ENCODE measurements at regions not wholly inside any gene's neighbourhood (a gene's known extent, or its start where the extent isn't known, plus 50 kb on each side); places are given as distances from the start of the nearest gene placed in this dataset.
A peak's percentile ranks its signal among the peaks of the same experiment; 100 is the strongest.

DNA sequence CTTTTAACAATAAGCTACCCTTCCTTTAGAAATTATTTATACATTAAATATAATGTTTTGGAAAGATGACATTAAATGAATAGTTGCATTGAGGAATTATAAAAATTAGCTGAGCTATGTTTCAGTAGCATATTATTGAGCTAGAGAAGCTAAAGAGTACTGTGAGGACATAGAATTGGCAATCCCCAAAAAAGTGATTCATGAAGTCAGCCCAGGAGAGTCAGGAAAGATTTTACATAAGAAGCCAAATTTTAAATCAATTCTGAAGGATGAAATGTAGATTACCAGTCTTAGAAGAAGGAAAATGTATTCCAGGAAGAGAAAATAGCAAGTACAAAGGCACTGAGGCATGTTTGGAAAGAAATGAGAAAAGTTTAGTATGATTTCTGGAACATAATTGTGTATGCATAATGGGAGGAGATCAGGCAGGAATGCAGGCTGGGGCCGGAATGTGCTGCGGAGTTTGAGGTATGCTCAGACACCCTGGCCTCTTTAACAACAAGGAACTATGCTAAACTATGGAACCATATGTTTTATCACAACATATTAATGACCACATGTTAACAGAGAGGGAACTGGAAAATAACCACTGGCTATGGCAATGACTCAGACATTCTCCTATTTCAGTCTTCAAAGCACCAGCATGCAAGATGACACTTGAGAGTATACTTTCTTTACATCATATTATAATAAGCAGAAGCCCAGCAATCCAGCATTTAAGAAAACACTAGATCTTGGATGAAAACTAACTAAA is 103.3 kb upstream of the COL8A1 start:
- Mint-ChIP-seq H3K4me1 (ENCODE audit: low read depth) (no peaks in the 10 kb centered on the region), H3K27ac (no peak overlapping the region), H3K9me3 (no peaks in the 10 kb centered on the region), H3K4me3 (no peak overlapping the region), H3K36me3 (ENCODE audit: low read depth) (no peaks in the 10 kb centered on the region), H3K27me3 (ENCODE audit: low read depth) (peaks cover 3% of the 10 kb centered on the region)
- no peak for DNase-seq
- intact Hi-C loops (cut with micrococcal nuclease) = loop anchor here (5.0 kb wide), 2 partner anchors 513 to 718 kb away; no protein-coding TSS in a partner anchor
- CTCF ChIA-PET = no interaction called here

DNA sequence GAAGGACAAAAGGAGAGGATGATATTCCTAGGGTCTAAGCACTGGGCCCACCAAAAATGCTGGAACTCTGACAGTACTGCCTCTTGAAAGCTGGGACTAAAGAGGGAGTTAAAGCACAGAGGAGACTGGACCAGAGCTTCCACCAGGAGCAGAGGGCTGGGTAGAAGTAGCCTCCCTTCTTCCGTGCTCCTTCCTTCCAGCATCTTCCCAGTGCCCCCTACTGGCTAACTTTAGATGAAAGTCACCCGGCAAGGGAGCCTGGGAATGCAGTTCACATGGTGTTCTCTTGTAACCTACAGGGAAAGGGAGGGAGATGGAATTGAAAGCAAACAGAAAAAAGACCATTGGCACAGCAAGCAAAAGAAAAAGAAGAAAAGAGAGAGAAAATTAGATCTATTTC is 106.1 kb upstream of the COL8A1 start:
- Mint-ChIP-seq H3K4me1 (ENCODE audit: low read depth) (no peaks in the 10 kb centered on the region), H3K4me3 (no peak overlapping the region), H3K27me3 (ENCODE audit: low read depth) (peaks cover 3% of the 10 kb centered on the region), H3K9me3 (no peaks in the 10 kb centered on the region), H3K36me3 (ENCODE audit: low read depth) (no peaks in the 10 kb centered on the region), H3K27ac (no peak overlapping the region)
- intact Hi-C loops (cut with micrococcal nuclease) = loop anchor here (1.0 to 5.0 kb wide), 3 partner anchors 33 to 715 kb away; no protein-coding TSS in a partner anchor
- DNase-seq = peak; percentile 27
- CTCF ChIA-PET = no interaction called here

DNA sequence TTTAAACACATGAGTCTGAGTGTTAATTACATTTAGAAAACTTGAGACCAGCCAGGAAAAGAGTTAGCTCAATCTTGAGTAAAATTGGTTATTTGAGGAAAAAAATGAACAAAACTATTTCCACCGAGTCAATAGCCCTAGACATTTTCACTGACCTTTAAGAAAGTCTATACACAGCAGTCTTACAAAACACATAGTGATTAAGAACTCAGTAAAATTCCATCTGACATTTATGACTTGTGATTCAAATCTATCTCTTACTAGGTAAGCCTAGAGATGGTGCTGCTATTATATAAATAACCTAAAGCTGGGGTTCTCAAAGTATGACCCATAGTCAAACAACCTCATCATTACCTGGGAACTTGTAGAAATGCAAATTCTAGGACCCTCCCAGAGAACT is 109.1 kb upstream of the COL8A1 start:
- no peak overlapping the region for H3K4me3 Mint-ChIP-seq
- DNase-seq = no peak
- CTCF ChIA-PET = no interaction called here

DNA sequence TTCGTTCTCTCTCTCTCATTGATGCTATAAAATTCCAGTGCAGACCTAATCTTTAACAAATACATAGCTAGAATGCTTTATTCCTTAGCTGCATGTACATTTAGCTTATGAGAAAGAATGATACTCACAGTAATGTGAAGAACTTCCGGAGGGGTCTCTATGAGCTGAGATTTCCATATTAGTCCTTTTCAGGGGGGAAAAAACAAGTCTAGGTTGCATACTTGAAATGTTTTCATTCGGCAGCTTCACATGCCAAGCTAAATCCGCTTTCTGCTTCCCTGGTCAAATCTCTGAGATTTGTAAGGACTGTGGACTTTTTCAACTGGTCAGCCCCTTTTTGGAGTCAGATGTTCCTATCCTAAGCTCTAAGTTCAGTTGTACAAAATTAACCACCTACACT is 111.5 kb upstream of the COL8A1 start:
- Mint-ChIP-seq H3K27me3 (ENCODE audit: low read depth) (no peaks in the 10 kb centered on the region), H3K4me3 (no peak overlapping the region), H3K27ac (no peak overlapping the region), H3K36me3 (ENCODE audit: low read depth) (no peaks in the 10 kb centered on the region), H3K4me1 (ENCODE audit: low read depth) (no peaks in the 10 kb centered on the region), H3K9me3 (no peaks in the 10 kb centered on the region)
- CTCF ChIA-PET = no interaction called here
- intact Hi-C loops (cut with micrococcal nuclease) = no loop called here
- no peak for DNase-seq

More for the DNA sequence above, 109.1 kb upstream of the COL8A1 start:
- no peaks in the 10 kb centered on the region for H3K4me1 Mint-ChIP-seq (ENCODE audit: low read depth)
- no peaks in the 10 kb centered on the region for H3K9me3 Mint-ChIP-seq
- H3K27ac Mint-ChIP-seq = no peak overlapping the region
- no peaks in the 10 kb centered on the region for H3K36me3 Mint-ChIP-seq (ENCODE audit: low read depth)
- intact Hi-C loops (cut with micrococcal nuclease) = no loop called here
- H3K27me3 Mint-ChIP-seq (ENCODE audit: low read depth) = no peaks in the 10 kb centered on the region

DNA sequence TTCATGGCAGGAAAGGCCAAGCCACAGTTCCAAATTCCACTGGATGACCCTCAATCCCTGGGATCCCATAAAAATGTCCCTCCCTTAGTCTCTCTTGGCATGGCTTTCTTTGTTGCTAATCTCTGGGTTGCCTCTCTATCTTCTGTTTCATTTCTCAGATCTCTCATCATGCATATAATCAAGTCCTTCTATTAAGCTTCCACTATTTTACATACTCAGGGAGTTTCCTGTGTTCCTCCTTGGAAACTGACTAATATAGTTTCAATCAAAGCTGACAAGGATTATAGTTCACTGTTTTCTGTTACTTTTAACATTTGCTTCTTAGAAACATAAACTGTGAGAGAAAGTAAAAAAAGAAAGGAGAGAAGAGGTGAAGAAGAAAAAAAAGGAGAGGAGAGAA is 113.8 kb upstream of the COL8A1 start:
- no peaks in the 10 kb centered on the region for H3K27me3 Mint-ChIP-seq (ENCODE audit: low read depth)
- H3K36me3 Mint-ChIP-seq (ENCODE audit: low read depth) = no peaks in the 10 kb centered on the region
- no peak overlapping the region for H3K4me3 Mint-ChIP-seq
- intact Hi-C loops (cut with micrococcal nuclease) = no loop called here
- CTCF ChIA-PET = no interaction called here
- H3K9me3 Mint-ChIP-seq = no peaks in the 10 kb centered on the region
- no peak for DNase-seq
- no peaks in the 10 kb centered on the region for H3K4me1 Mint-ChIP-seq (ENCODE audit: low read depth)
- H3K27ac Mint-ChIP-seq = no peak overlapping the region

DNA sequence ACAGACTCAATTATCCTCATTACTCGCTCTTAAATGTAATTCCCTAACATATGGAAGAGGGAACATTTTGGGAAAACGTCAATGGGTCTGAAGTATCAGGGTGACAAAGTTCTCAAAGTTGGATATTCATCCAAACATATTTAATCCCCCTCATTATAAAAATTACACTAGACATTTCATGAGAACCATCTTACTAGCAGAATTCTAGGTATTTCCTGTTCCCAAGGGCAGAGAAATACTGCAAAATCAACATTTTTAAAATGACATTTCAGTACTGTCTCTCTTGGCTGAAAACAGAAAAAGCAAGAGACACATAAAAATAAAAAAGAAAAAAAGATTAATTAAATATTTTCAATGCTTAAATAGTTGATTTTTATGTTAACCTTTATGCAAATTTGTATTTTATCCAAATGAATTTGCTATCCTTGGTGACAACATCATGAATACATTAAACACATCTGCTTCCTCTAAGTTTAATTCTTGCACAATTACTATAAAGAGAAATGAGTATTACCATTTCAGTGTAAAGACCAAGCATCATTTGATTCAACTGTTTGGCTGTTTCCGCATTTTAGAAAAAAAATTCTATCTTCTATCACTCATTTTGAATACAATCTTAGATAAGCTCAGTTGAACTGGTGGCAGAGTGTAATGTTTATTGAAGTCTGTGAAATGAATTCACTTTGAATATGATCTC is 114.8 kb upstream of the COL8A1 start:
- DNase-seq = no peak
- Mint-ChIP-seq H3K4me3 (no peak overlapping the region), H3K9me3 (no peaks in the 10 kb centered on the region), H3K27me3 (ENCODE audit: low read depth) (no peaks in the 10 kb centered on the region), H3K27ac (no peak overlapping the region), H3K36me3 (ENCODE audit: low read depth) (no peaks in the 10 kb centered on the region), H3K4me1 (ENCODE audit: low read depth) (no peaks in the 10 kb centered on the region)
- CTCF ChIA-PET = no interaction called here
- intact Hi-C loops (cut with micrococcal nuclease) = no loop called here

DNA sequence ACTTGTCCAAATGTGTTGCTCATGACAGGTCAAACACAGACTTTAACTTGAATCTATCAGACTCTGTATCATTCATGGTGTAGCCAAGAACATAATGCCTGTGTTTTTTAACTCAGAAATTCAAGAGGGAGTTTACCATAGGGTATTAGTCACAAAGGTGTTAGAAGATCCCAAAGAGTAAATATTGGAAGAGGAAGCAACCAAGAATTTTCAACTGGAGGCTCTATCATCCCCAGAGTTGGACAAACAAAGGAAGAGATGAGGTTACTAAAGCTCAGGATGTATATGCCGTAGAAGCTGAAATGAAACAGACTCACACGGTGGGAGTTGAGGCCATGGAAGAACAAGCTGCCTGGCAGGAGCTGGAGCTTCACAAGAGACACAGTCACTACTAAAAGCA is 116.2 kb upstream of the COL8A1 start:
- H3K27me3 Mint-ChIP-seq (ENCODE audit: low read depth) = no peaks in the 10 kb centered on the region
- H3K4me3 Mint-ChIP-seq = no peak overlapping the region
- no peaks in the 10 kb centered on the region for H3K36me3 Mint-ChIP-seq (ENCODE audit: low read depth)
- CTCF ChIA-PET = no interaction called here
- intact Hi-C loops (cut with micrococcal nuclease) = no loop called here
- DNase-seq = no peak
- H3K27ac Mint-ChIP-seq = no peak overlapping the region
- H3K4me1 Mint-ChIP-seq (ENCODE audit: low read depth) = no peaks in the 10 kb centered on the region
- H3K9me3 Mint-ChIP-seq = no peaks in the 10 kb centered on the region

DNA sequence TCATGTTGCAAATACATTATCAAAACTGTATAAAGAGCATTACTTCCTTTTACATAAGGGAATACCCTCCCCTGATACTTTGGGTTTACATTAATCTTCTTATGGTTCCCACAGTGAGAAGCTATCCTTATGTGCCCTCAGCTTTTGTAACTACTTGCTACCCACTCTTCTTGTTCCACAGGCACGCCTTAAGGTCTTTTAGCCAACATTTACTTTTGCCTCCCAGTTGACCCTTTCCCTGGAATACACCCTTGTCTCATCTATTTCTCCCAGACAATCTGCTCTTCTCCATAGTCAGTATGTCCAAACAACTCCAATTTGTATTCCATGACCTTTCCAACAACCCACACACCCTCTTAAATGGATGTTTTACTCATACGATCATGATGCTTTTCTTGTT is 116.8 kb upstream of the COL8A1 start:
- Mint-ChIP-seq H3K27ac (no peak overlapping the region), H3K4me3 (no peak overlapping the region), H3K27me3 (ENCODE audit: low read depth) (no peaks in the 10 kb centered on the region), H3K36me3 (ENCODE audit: low read depth) (no peaks in the 10 kb centered on the region), H3K4me1 (ENCODE audit: low read depth) (no peaks in the 10 kb centered on the region), H3K9me3 (no peaks in the 10 kb centered on the region)
- CTCF ChIA-PET = no interaction called here
- intact Hi-C loops (cut with micrococcal nuclease) = no loop called here
- no peak for DNase-seq

DNA sequence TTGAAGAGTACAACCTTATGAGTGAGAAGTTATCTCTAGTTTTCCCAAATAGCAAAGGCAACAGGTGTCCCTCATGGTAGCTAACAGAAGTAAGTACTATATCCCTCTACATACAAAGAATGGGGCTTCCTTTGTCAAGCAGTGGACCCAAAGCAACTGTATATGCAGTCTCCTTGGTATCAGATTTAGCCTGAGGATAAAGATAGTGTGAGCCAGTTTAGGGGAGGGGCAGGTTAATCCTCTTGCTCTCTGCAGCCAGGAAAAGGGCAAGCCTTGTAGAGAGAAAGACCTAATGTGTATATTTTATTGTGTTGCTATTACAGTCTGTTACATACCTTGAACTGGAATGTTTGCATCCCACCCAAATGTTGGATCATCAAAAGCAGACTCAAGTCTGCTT is 117.9 kb upstream of the COL8A1 start:
- no peak for DNase-seq
- no peak overlapping the region for H3K4me3 Mint-ChIP-seq
- no peaks in the 10 kb centered on the region for H3K27me3 Mint-ChIP-seq (ENCODE audit: low read depth)
- H3K4me1 Mint-ChIP-seq (ENCODE audit: low read depth) = no peaks in the 10 kb centered on the region
- no peaks in the 10 kb centered on the region for H3K36me3 Mint-ChIP-seq (ENCODE audit: low read depth)
- CTCF ChIA-PET = no interaction called here
- intact Hi-C loops (cut with micrococcal nuclease) = no loop called here
- no peaks in the 10 kb centered on the region for H3K9me3 Mint-ChIP-seq
- no peak overlapping the region for H3K27ac Mint-ChIP-seq

DNA sequence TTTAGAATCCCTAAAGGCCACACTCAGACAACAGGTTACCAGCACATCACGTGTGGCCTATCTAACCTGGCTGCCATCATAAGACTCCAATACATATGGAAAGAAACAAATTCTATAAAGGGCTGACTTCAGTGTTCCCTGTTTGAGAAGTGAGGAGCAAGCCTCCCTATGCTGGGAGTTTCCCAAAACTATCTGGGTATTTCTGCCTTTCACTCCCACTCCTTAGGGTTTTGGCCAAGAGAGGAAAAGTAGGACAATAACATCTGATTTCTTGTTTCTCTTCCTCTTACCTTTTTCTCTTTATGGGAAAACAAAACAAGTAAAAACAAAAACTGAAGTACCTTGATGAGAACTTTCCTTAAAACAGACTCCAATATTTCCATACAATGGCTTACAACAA is 121.5 kb upstream of the COL8A1 start:
- CTCF ChIA-PET = no interaction called here
- no peak overlapping the region for H3K27ac Mint-ChIP-seq
- no peaks in the 10 kb centered on the region for H3K27me3 Mint-ChIP-seq (ENCODE audit: low read depth)
- H3K9me3 Mint-ChIP-seq = no peaks in the 10 kb centered on the region
- DNase-seq = no peak
- H3K36me3 Mint-ChIP-seq (ENCODE audit: low read depth) = no peaks in the 10 kb centered on the region
- H3K4me3 Mint-ChIP-seq = no peak overlapping the region
- intact Hi-C loops (cut with micrococcal nuclease) = no loop called here
- no peaks in the 10 kb centered on the region for H3K4me1 Mint-ChIP-seq (ENCODE audit: low read depth)

DNA sequence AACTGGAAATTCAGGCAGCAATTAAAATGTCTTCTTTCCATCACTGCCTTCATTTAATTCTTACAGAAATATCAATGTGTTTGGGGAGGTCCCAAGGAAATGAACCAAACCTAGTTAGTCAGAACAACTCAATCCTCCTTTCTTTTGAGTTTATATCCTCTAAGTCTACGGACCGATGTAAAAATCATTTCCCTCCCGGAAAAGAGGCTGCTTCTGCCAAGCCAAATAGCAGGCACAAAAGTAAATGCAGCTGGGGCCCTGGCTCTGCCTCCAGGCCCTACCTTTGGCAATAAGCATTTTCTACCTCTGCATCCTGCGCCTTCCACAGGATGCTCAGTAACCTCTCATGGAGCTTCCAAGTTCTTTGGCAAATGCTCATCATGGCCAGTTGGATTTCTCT is 122.5 kb upstream of the COL8A1 start:
- Mint-ChIP-seq H3K36me3 (ENCODE audit: low read depth) (no peaks in the 10 kb centered on the region), H3K4me3 (no peak overlapping the region), H3K27ac (no peak overlapping the region), H3K4me1 (ENCODE audit: low read depth) (no peaks in the 10 kb centered on the region), H3K9me3 (no peaks in the 10 kb centered on the region), H3K27me3 (ENCODE audit: low read depth) (no peaks in the 10 kb centered on the region)
- CTCF ChIA-PET = no interaction called here
- DNase-seq = no peak
- intact Hi-C loops (cut with micrococcal nuclease) = no loop called here

DNA sequence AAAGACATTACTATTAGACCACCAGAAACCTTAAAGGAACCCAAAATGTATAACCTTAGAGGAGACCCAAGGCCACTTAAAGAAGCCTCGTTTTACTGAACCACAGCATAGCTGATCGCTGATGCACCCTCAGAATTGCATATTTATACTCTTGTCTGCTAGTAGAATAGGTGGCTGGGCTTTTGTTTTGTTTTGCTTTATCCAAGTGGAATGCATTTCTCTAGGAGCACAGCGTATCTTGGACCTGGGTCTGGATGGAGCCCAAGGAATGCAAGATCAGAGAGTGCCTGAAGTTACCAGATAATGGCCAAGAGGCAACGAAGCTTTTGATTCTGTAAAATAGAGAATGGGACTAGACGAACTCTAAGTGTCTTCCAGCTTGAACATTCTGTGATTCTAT is 129.2 kb upstream of the COL8A1 start:
- no peak overlapping the region for H3K4me3 Mint-ChIP-seq
- no peaks in the 10 kb centered on the region for H3K9me3 Mint-ChIP-seq
- intact Hi-C loops (cut with micrococcal nuclease) = no loop called here

DNA sequence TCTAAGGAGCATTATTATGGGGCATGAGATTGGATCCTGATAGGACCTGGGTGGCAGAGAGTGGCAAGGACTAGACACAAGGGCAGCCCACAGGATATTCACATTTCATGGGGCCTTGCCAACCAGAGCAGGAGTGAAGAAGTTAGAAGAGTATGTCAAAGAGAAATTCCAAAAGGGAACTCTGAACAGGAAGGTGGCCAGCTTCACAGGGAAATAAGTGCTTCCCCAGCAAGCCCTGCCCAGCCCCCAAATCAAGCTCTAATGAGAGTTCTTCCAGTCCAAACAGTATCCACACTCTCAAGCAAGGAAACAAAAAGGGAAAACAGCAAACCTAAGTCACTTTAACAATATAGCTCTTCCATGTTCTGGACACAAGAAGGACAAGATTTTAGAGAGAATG is 130.2 kb upstream of the COL8A1 start:
- Mint-ChIP-seq H3K27ac (no peak overlapping the region), H3K4me3 (no peak overlapping the region), H3K4me1 (ENCODE audit: low read depth) (peaks cover 3% of the 10 kb centered on the region), H3K36me3 (ENCODE audit: low read depth) (no peaks in the 10 kb centered on the region), H3K9me3 (no peaks in the 10 kb centered on the region), H3K27me3 (ENCODE audit: low read depth) (no peaks in the 10 kb centered on the region)
- DNase-seq = no peak
- intact Hi-C loops (cut with micrococcal nuclease) = no loop called here
- CTCF ChIA-PET = interaction anchor here (0.5 kb wide), 1 partner anchor 10 kb away, joined by 3 read pairs; no protein-coding TSS in a partner anchor

More for the DNA sequence above, 129.2 kb upstream of the COL8A1 start:
- H3K27ac Mint-ChIP-seq = no peak overlapping the region
- CTCF ChIA-PET = no interaction called here
- no peaks in the 10 kb centered on the region for H3K27me3 Mint-ChIP-seq (ENCODE audit: low read depth)
- no peaks in the 10 kb centered on the region for H3K36me3 Mint-ChIP-seq (ENCODE audit: low read depth)
- DNase-seq = no peak
- H3K4me1 Mint-ChIP-seq (ENCODE audit: low read depth) = peaks cover 3% of the 10 kb centered on the region
